Erythroblast (primary cell): ENCODE measurements at regions not wholly inside any gene's neighbourhood (a gene's known extent, or its start where the extent isn't known, plus 50 kb on each side); places are given as distances from the start of the nearest gene placed in this dataset.

Source experiments
- DNase-seq, 2 experiments: peaks; one replicate each; lab custom pipeline; 2025; lab: John Stamatoyannopoulos, UW
- GATA1 ChIP-seq: IDR thresholded peaks from 2 replicates; pipeline ENCODE4 v1.6.1; 2011; ENCODE audit warnings: low read depth, mild to moderate bottlenecking, control low read depth, low read length, moderate library complexity
- POLR2A ChIP-seq: IDR thresholded peaks from 2 replicates; pipeline ENCODE4 v1.6.1; 2011; ENCODE audit warnings: mild to moderate bottlenecking, low read length

DNA sequence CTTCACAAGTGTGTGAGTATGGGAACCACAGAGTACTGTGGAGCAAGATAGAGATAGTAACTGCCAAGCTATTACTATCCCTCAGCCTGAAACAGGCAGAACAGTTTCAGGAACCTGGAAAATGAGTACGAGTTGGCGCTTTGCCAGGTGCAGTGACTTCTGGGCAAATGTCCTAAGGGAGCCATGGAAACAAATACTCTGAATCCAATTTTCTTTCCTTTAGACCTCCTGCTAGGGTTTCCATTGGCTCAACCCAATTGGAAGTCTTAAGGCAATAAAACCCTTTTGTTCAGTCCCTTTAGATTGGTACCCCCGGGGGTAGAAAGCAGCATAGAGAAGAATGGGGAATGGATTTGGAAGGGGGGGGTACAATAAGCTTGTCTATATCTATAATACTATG lies 205.0 kb upstream of the EPHA7 start:
- DNase-seq: peak in 1 of 2 experiments; percentile 3
- TF ChIP-seq POLR2A: no peak
- TF ChIP-seq GATA1: no peak

DNA sequence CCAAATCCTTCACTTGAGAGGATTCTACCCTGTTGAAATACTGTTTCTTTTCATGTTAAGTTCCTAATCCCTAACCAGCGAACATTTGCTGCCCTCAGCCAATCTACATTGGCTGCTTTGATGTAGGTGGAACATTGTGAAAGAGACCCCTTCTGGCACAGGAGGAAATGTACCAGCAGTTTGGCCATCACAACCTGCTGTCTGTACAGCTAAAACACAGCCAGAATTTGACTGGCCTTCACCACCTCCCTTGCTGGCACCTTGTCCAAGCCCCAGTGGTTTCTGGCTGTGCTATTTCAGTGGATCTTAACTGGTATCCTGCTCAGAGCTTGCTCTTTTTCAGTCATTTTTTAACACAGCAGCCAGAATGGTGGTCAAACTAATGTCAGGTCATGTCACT lies 202.1 kb upstream of the EPHA7 start:
- DNase-seq: no peak
- TF ChIP-seq GATA1: no peak
- no peak for TF ChIP-seq POLR2A

DNA sequence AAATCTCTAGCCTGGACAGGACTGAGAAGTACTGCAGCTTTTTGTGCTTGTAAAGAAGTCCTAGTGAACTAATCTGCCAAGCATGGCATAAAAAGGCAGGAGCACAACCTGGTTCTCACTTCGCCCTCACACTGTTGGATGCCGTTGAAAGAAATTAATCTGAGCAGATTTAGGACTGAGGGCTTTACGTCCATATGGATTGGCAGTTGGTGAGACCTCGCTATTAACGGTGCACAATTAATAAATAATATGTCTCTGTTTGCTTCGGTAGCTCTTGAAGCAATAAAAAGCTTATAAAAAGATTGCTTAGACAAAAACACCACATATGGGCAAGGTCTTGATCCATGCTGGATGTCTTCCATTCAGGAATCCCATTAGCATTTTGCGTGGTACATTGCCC lies 185.6 kb upstream of the EPHA7 start:
- TF ChIP-seq POLR2A (no peak), GATA1 (no peak)
- no peak for DNase-seq

DNA sequence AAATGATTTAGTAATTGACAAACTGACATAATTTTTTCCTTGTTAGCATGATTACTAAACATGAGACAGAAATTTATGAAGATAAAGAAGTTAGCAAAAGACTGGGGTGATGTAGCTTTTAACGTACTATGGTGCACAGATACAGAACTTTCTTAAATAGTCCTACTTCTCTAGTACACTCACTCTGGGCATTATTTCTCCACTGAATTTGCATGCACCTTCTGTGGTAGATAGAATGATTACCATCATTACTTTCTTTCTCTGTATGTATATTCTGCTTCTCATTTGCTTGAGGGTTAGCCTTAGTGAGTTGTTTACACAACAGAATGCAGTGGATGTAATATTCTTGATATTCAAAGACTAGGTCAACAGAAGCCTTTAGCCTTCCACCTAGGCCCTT lies 173.1 kb upstream of the EPHA7 start:
- no peak for TF ChIP-seq POLR2A
- no peak for TF ChIP-seq GATA1
- DNase-seq: no peak

DNA sequence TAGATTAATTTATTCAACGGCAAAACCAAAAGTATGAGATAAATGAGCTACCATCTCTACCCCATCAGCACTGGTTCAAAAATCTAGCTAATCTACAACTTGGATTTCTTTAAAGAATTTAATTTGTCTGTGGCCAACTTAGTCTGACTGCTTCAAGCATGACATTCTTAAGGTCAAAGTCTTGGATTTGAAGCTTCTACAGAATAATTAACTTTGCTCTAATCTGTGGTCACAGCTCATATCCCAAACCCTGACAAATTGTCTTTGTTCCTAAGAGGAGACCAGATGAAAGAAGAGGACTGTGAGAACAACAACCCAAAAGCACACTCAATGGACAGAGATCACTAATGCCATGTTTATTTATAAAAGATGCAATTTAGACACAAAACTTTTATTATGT lies 166.9 kb upstream of the EPHA7 start:
- TF ChIP-seq POLR2A: no peak
- no peak for TF ChIP-seq GATA1
- no peak for DNase-seq

DNA sequence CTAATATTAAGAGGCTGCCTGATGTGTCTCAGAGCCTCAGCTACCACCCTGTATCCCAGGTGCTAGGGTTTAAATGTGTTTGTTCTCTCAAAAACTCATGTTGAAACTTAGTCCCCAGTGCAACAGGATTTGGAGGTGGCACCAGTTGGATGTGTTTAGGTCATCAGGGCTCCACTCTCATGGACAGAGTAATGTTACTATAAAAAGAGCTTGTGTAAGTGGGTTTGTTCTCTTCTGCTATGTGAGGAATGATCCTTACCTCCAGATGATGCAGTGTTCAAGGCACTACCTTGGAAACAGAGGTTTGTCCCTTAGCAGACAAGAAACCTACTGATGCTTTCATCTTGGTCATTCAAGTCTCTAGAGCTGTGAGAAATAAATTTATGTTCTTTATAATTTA lies 164.9 kb upstream of the EPHA7 start:
- TF ChIP-seq GATA1 (no peak), POLR2A (no peak)

DNA sequence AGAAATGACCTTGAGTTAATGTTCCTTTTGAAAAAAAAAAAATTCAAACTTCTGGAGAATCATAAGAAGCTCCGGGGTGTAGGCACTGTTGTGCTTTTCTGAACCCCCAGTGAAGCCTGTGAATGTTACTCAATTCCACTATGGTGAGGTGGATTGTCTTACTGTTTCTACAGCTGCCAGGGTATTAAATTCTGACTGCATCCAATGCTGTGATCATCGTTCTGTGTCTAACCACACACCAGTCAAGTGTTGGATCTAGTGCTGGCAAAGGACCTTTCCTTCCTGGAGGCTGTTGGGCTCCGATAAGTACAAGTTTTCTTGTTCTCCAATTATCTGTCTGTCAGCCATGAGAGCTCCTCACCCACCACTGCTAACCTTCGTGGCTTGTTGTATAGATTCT lies 162.0 kb upstream of the EPHA7 start:
- no peak for DNase-seq
- TF ChIP-seq GATA1: no peak
- TF ChIP-seq POLR2A: no peak

More for the DNA sequence above, 164.9 kb upstream of the EPHA7 start:
- no peak for DNase-seq

DNA sequence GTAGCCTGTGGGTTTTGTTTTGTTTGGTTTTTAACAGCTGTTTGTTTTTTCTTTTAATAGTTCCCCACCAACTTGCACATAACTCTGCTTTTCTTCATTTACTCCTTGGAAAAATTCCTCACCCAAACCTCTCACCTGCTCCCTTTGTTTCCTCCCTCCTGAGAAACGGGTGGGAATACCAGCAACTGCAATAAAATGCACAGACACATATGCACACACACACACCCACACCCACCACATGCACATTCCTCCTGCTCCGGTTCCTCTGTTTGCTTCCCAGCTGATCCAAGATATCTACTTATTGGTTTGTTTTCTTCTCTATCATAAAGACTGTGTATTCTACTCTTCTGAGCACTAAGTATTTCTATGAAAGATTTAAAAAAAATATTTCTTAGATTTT lies 161.1 kb upstream of the EPHA7 start:
- DNase-seq: no peak
- TF ChIP-seq GATA1 (no peak), POLR2A (no peak)

DNA sequence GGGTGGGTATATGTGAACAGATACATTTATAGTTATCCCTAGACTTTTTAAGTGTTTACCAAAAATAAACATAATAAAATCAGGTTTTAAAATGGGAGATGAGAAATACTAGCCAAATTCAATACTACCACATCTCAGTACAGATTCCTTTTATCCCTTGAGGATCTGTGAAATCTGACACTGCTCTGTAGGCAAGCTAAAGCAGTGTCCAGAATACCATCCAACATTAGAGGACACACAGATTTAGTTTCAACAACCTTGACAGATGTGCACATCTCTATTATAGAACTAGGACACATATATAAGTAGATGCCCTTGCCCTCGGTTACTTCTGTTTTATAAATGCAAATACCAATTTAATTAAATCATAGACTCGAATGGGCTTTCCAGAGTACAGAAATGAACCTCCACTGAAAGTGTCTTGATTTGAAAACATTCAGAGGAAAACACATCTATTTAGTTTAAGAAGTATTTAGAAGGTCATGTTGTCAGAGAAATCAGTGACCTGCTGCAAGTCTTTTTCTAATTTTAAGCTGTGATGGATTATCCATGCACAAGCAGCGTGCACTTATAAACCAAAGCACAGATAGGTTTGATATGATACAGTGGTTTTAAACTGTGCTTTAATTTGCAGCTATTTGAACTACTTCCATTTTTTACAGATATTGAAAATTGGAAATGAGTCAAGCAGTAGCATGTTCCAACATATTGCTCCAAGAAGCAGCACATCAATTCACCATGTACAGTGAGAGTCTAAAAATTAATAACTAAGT lies 156.3 kb upstream of the EPHA7 start:
- no peak for TF ChIP-seq POLR2A
- TF ChIP-seq GATA1: no peak
- DNase-seq: no peak

DNA sequence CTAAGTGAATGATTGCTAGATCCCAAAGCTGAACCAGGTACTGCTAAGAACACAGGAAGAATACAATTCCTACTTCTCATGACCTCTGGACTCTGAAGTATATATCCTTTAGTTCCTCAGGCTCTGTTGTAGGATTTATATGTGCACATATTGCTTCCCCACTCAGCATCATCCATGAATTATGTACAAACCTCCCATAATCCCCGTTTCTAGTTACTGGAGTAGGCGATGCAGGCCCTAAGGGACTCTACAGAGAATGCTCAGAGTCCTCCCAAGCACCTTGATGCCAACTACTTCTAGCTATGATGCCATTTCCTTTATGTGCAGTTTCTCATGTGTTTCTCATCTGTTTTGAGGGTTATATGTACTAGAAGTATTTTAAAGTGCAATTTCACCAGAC lies 154.9 kb upstream of the EPHA7 start:
- no peak for DNase-seq

DNA sequence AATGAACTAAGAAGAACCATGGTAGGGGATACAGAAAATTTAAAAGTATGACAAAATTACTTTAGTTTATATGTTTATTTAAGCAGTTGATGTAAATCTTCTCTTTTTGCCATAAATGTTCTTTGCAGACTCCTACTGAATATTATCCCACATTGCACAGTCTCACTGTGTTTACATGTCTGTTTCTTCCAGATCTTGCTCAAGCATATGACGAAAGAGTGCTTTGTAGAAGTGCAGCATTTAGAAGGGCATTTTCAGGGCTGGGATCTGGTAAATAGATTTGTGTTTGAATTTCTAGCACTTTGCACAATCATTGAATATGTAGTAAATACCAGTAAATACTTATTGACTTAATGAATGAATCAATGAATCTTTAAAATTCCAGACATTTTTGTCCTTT lies 152.0 kb upstream of the EPHA7 start:
- TF ChIP-seq GATA1 (no peak), POLR2A (no peak)
- no peak for DNase-seq

More for the DNA sequence above, 154.9 kb upstream of the EPHA7 start:
- TF ChIP-seq POLR2A (no peak), GATA1 (no peak)

DNA sequence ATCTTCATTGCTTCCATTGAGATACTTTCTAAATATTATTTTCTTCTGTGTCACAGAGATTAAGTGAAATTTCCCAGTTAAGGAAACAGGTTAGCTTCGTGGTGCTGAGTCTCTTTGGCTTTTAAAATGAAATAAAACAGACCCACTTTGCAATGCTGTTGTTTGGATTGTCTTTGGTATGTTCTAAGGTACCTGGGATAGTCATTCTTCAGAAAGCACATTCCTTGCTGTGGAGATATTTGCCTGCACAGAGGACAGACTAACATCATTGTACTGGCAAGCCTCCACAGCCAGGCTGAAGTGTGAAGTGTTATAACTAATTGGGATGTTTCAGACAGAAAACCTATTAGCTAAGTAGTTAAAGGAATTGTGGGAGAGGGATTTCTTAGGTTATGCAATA lies 148.8 kb upstream of the EPHA7 start:
- TF ChIP-seq GATA1: no peak
- TF ChIP-seq POLR2A: no peak
- DNase-seq: no peak

DNA sequence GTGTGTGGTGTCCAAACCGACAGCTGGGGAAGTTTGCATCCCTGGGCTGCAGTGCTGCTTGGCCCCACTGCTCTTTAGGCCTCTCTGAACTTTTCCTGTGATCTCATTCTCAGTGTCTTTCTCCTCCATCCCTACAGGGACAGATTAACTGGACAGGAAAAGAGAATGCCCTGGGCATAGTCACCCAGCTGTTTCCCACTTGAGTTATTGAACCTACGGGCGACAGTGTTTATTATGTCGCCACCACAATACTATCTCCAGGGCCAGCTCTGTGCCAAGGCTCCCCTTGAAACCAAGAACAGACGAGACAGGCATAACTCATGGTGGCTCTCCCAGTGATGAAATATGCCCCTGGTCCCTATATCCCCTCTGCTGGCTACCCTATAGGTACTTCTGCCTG lies 147.8 kb upstream of the EPHA7 start:
- DNase-seq: no peak
- no peak for TF ChIP-seq GATA1
- TF ChIP-seq POLR2A: no peak

DNA sequence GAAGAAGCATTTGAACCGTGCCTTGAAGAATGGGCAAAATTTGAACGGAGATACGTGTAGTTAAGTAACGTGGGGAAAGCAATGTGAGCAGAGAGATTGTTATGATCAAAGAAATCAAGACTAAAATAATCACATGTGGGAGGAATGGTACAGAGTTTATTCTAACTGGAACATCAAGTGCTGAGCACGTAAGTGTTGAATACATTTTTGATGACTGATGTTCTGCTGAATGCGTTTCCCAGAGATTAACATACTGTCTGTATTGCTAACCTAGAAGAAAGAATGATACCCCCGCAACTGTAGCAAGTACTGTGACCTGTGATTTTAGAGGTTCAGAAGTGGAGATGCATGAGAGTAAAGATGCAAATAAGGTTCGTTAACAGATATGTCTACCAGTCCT lies 146.9 kb upstream of the EPHA7 start:
- DNase-seq: no peak
- TF ChIP-seq POLR2A: no peak
- TF ChIP-seq GATA1: no peak

DNA sequence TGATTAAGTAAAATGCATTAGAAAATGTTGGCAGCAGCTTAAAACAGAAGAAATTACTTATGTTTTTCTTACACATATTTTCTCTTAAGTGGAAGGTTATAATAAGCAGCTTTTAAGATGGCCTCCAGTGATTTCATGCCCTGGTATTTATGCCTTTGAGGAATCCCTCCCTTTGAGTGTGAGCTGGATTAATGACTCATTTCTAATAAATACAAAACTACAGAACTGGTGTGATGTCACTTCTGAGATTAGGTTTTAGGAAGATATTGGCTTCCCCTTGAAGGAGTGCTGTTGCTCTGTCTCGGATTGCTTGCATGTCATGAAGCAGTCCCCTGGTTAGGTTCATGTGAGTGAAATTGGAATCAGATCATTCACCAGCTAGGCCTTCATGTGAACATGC lies 143.2 kb upstream of the EPHA7 start:
- DNase-seq: no peak
- TF ChIP-seq GATA1 (no peak), POLR2A (no peak)

DNA sequence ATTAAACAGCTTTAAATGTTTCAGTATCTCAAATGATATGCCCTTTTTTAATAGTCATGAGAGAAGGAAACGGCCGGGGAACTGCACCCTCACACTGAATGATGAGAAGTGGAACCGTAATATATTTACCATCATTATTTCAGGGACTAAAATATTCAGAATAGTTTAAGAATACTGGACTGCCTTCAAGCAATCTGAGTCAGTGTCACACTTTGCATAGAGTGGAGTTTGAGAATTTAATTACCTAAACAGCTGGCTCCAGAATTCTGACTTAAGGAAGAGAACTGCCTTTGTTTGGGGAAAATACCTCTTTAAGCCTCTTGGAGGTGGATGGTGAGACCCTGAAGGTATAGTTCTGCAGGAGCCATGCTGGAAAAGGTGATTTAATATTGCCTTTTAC lies 135.9 kb upstream of the EPHA7 start:
- DNase-seq: no peak
- TF ChIP-seq POLR2A (no peak), GATA1 (no peak)
